Mucosa of rectum (tissue), 2 donors: ENCODE measurements at regions not wholly inside any gene's neighbourhood (a gene's known extent, or its start where the extent isn't known, plus 50 kb on each side); places are given as distances from the start of the nearest gene placed in this dataset.

Experiments
- H3K27ac ChIP-seq, 2 donors: one replicate each; pipeline ENCODE4 v1.7.0; 2013; ENCODE audit warnings: inconsistent platforms in 2 of 2, low read depth in 2 of 2, low read length in 2 of 2
- H3K27me3 ChIP-seq, 2 donors: one replicate each; pipeline ENCODE4 v1.7.0; 2013; ENCODE audit warnings: low read length in 2 of 2; ENCODE audit not compliant: control insufficient read depth in 2 of 2, insufficient read depth in 2 of 2
- H3K36me3 ChIP-seq, 2 donors: one replicate each; pipeline ENCODE4 v1.7.0; 2013; ENCODE audit warnings: low read length in 2 of 2; ENCODE audit not compliant: control insufficient read depth in 2 of 2, insufficient read depth in 2 of 2
- H3K4me1 ChIP-seq, 2 donors: one replicate each; pipeline ENCODE4 v1.7.0; 2013; ENCODE audit warnings: low read length in 2 of 2, mild to moderate bottlenecking in 1 of 2; ENCODE audit not compliant: control insufficient read depth in 2 of 2, insufficient read depth in 2 of 2
- H3K4me3 ChIP-seq, 2 donors: one replicate each; pipeline ENCODE4 v1.7.0; 2013; ENCODE audit warnings: low read length in 2 of 2
- H3K9ac ChIP-seq, 2 donors: one replicate each; pipeline ENCODE4 v1.7.0; 2013; ENCODE audit warnings: low read length in 2 of 2, low read depth in 1 of 2, mild to moderate bottlenecking in 1 of 2
- H3K9me3 ChIP-seq, 2 donors: one replicate each; pipeline ENCODE4 v1.7.0; 2013; ENCODE audit warnings: low read length in 2 of 2; ENCODE audit not compliant: control insufficient read depth in 2 of 2
- donor health status: healthy.
- donor health status: Normal muscosa, but diverticular disease.

- Histone ChIP-seq H3K9me3 (no peaks in the 10 kb centered on the region), H3K4me1 (peaks cover 0 to 3% of the 10 kb centered on the region in 2 donors), H3K27ac (no peak overlapping the region), H3K36me3 (no peaks in the 10 kb centered on the region), H3K27me3 (no peaks in the 10 kb centered on the region), H3K4me3 (no peak overlapping the region), H3K9ac (no peak overlapping the region)
Observed at GRCh38 chr14:26395726-26396125, 202.1 kb downstream of the NOVA1 start.

- H3K4me3 ChIP-seq: no peak overlapping the region
- no peak overlapping the region for H3K27ac ChIP-seq
- no peaks in the 10 kb centered on the region for H3K36me3 ChIP-seq
- peaks cover 0 to 3% of the 10 kb centered on the region in 2 donors for H3K4me1 ChIP-seq
- H3K9me3 ChIP-seq: no peaks in the 10 kb centered on the region
- H3K9ac ChIP-seq: no peak overlapping the region
- H3K27me3 ChIP-seq: no peaks in the 10 kb centered on the region
Observed at GRCh38 chr14:26394150-26394810, 203.6 kb downstream of the NOVA1 start.

GRCh38 chr14:26392498-26392897 is 205.3 kb downstream of the NOVA1 start:
- H3K9ac ChIP-seq: no peak overlapping the region
- no peaks in the 10 kb centered on the region for H3K36me3 ChIP-seq
- H3K4me1 ChIP-seq: peaks cover 0 to 3% of the 10 kb centered on the region in 2 donors
- no peak overlapping the region for H3K27ac ChIP-seq
- no peak overlapping the region for H3K4me3 ChIP-seq
- no peaks in the 10 kb centered on the region for H3K27me3 ChIP-seq
- H3K9me3 ChIP-seq: no peaks in the 10 kb centered on the region

DNA sequence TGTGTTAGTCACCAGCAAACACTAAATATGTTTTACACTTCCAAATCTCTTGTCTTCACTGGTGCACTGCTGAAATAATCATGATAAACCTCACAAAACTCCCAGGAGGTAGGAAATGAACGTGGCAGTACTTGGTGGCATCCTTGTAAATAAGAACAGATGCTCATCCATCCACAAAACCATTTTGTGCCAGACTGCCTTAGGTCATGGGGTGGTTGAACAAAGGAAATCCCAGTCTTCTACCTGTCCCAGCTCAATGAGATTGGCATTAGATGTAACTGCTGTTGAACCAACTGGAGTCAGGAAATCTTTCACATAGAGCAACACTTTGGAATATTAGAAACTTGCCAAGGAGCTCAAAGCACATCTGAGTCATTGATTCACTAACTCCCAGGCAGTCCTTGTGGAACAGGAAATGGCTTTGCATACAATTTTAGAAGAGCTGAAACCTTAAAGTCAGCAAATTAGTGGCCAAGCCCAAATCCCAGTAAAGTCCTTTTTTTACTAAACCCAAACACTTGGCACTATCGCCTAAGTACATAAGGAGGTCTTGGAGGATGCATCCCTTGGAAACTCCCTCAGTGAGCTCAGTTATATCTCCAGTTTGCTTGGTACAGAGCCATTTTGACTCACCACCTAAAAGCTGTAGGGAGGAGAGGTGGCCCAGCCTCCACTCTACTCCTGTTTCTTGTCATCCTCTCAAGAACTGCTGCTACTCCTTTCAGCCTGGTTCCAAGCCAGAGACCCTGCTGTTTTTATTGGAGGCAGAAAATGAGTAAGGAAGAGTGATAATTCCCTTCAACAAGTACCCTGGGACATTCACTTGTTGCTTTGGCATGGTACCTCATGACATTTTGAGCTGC is 208.0 kb downstream of the NOVA1 start:
- Histone ChIP-seq H3K4me1 (peaks cover 0 to 3% of the 10 kb centered on the region in 2 donors), H3K36me3 (no peaks in the 10 kb centered on the region), H3K4me3 (no peak overlapping the region)

DNA sequence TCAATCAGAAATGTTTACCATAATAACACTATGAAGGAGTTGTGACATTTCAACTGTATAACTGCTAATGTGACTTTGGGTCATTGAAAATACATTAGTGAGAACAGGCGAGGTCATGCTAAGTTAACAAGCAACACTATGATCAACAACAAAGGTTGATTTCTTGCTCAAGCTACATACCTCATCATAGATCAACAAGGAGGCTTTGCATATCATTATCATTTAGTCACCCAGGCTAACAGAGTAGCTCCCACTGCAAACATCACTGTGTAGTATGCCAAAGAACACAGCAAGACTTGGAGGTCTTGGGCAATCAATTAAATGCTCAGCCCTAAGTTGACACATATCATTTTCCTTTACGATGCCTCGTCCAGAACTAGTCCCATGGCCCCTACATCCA is 212.5 kb downstream of the NOVA1 start:
- Histone ChIP-seq H3K9me3 (no peaks in the 10 kb centered on the region), H3K4me1 (peaks cover 0 to 3% of the 10 kb centered on the region in 2 donors), H3K27ac (no peak overlapping the region), H3K36me3 (no peaks in the 10 kb centered on the region), H3K4me3 (no peak overlapping the region), H3K27me3 (no peaks in the 10 kb centered on the region), H3K9ac (no peak overlapping the region)

More for the DNA sequence above, 208.0 kb downstream of the NOVA1 start:
- Histone ChIP-seq H3K27me3 (no peaks in the 10 kb centered on the region), H3K9ac (no peak overlapping the region), H3K27ac (no peak overlapping the region), H3K9me3 (no peaks in the 10 kb centered on the region)

GRCh38 chr14:26382901-26383685 is 214.7 kb downstream of the NOVA1 start:
- no peak overlapping the region for H3K9ac ChIP-seq
- no peaks in the 10 kb centered on the region for H3K36me3 ChIP-seq
- no peaks in the 10 kb centered on the region for H3K27me3 ChIP-seq
- H3K27ac ChIP-seq: no peak overlapping the region
- no peak overlapping the region for H3K4me3 ChIP-seq
- H3K4me1 ChIP-seq: peaks cover 0 to 4% of the 10 kb centered on the region in 2 donors
- no peaks in the 10 kb centered on the region for H3K9me3 ChIP-seq

DNA sequence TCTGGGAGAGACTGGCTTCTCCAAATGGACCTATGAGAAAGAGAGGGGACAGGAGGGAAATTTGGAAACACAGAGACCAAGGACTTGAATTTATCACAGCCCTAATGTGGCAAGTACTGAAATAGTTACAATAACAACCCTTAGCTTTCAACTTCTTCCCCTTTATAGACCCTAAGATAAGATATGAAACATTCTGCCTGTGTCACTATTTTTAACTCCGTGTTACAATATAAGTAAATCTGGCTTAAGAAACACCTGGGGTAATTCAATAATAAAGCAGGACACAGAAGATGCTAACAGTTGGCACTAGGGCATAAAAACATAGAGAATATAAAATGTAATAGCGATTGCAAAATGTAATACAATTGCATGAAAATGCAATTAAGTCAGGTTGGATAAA is 216.4 kb downstream of the NOVA1 start:
- no peak overlapping the region for H3K9ac ChIP-seq
- no peaks in the 10 kb centered on the region for H3K36me3 ChIP-seq
- peaks cover 0 to 4% of the 10 kb centered on the region in 2 donors for H3K4me1 ChIP-seq
- H3K4me3 ChIP-seq: no peak overlapping the region
- H3K9me3 ChIP-seq: no peaks in the 10 kb centered on the region
- no peaks in the 10 kb centered on the region for H3K27me3 ChIP-seq
- no peak overlapping the region for H3K27ac ChIP-seq

DNA sequence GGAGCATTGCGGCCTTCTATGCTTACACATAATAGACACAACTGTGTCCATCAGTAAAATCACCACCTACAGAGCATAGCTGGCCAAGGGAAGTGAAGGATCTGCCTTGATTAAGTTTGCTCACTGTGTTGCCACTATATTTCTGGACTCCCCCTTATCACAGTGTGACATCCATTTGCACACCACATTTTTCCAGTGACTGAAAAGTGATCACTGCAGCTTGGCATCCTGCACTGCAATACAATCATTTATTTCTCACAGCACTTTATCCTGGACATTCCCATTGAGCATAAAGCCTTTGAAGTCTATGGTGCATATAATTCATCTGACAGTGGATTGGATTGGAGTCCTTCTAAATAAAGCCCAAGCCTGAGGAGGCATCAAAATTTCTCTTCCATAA is 217.2 kb downstream of the NOVA1 start:
- no peaks in the 10 kb centered on the region for H3K9me3 ChIP-seq
- H3K9ac ChIP-seq: no peak overlapping the region
- peaks cover 0 to 4% of the 10 kb centered on the region in 2 donors for H3K4me1 ChIP-seq
- no peak overlapping the region for H3K4me3 ChIP-seq
- no peaks in the 10 kb centered on the region for H3K27me3 ChIP-seq
- no peaks in the 10 kb centered on the region for H3K36me3 ChIP-seq
- no peak overlapping the region for H3K27ac ChIP-seq

DNA sequence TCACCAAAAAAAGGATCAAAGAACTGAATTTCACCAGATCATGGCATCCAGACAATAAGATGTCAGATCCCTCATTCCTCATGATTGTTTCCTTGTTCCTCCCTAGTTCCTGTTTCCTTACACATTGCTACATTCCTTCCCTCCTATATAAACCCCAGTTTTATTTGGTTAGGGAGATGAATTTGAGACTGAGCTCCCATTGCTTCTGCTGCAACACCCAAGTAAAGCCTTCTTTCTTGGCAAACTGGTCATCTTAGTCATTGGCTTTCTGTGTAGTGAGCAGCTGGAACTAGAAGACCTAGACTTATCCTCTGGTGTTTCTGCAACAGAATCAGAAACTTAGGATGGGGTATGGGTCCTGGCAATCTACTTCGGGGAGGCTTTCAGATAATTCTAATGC is 217.9 kb downstream of the NOVA1 start:
- H3K9me3 ChIP-seq: no peaks in the 10 kb centered on the region
- no peaks in the 10 kb centered on the region for H3K36me3 ChIP-seq
- H3K27me3 ChIP-seq: no peaks in the 10 kb centered on the region
- H3K4me1 ChIP-seq: peaks cover 0 to 4% of the 10 kb centered on the region in 2 donors
- H3K27ac ChIP-seq: no peak overlapping the region
- H3K4me3 ChIP-seq: no peak overlapping the region
- no peak overlapping the region for H3K9ac ChIP-seq

GRCh38 chr14:26377150-26377549 is 220.7 kb downstream of the NOVA1 start:
- no peak overlapping the region for H3K9ac ChIP-seq
- no peaks in the 10 kb centered on the region for H3K36me3 ChIP-seq
- peaks cover 0 to 4% of the 10 kb centered on the region in 2 donors for H3K4me1 ChIP-seq
- no peak overlapping the region for H3K4me3 ChIP-seq
- no peak overlapping the region for H3K27ac ChIP-seq
- H3K9me3 ChIP-seq: no peaks in the 10 kb centered on the region
- no peaks in the 10 kb centered on the region for H3K27me3 ChIP-seq
